Liver (tissue), 8 donors: ENCODE measurements at regions not wholly inside any gene's neighbourhood (a gene's known extent, or its start where the extent isn't known, plus 50 kb on each side); places are given as distances from the start of the nearest gene placed in this dataset.

Experiments used
- DNase-seq: peaks from one replicate; pipeline ENCODE4 v3.0.0-alpha.2; 2017; ENCODE audit warnings: low spot score
- H3K27ac ChIP-seq, 2 donors: one replicate each; pipeline ENCODE4 v1.7.0; 2013; ENCODE audit warnings: inconsistent platforms in 2 of 2, low read length in 2 of 2, control low read depth in 1 of 2, low read depth in 1 of 2, mild to moderate bottlenecking in 1 of 2
- H3K27me3 ChIP-seq, 4 donors: one replicate each; pipeline versions ENCODE4 v1.6.1 to v1.7.0; 2013; ENCODE audit warnings: low read length in 3 of 4, inconsistent platforms in 1 of 4, mild to moderate bottlenecking in 1 of 4, moderate library complexity in 1 of 4; ENCODE audit not compliant: control insufficient read depth in 4 of 4, insufficient read depth in 4 of 4
- H3K36me3 ChIP-seq, 4 donors: one replicate each; pipeline versions ENCODE4 v1.6.1 to v1.7.0; 2013; ENCODE audit warnings: low read length in 3 of 4, mild to moderate bottlenecking in 3 of 4, low read depth in 1 of 4, moderate library complexity in 1 of 4; ENCODE audit not compliant: control insufficient read depth in 4 of 4, insufficient read depth in 3 of 4
- H3K4me1 ChIP-seq, 4 donors: one replicate each; pipeline versions ENCODE4 v1.6.1 to v1.7.0; 2013; ENCODE audit warnings: low read length in 3 of 4, mild to moderate bottlenecking in 3 of 4, moderate library complexity in 1 of 4; ENCODE audit not compliant: control insufficient read depth in 4 of 4, insufficient read depth in 4 of 4
- H3K4me3 ChIP-seq, 3 donors: one replicate each; pipeline versions ENCODE4 v1.6.1 to v1.7.0; 2013; ENCODE audit warnings: low read length in 3 of 3, control low read depth in 1 of 3, low read depth in 1 of 3, mild to moderate bottlenecking in 1 of 3
- H3K9ac ChIP-seq, 2 donors: one replicate each; pipeline ENCODE4 v1.7.0; 2013; ENCODE audit warnings: low read length in 2 of 2, mild to moderate bottlenecking in 2 of 2, moderate library complexity in 2 of 2, control low read depth in 1 of 2, low read depth in 1 of 2
- H3K9me3 ChIP-seq, 4 donors: one replicate each; pipeline versions ENCODE4 v1.6.1 to v1.7.0; 2013; ENCODE audit warnings: low read length in 3 of 4; ENCODE audit not compliant: control insufficient read depth in 4 of 4
- ATF3 ChIP-seq: IDR thresholded peaks from 2 replicates; pipeline ENCODE4 v1.6.1; 2016; ENCODE audit warnings: antibody characterized with exemption
- CTCF ChIP-seq: fragments of 150-350 bp; IDR thresholded peaks from 2 replicates; pipeline ENCODE4 v1.5.1; 2017; ENCODE audit warnings: improper control_type of control experiment, low read depth, low read length; ENCODE audit not compliant: missing input control
- EGR1 ChIP-seq, 2 donors: IDR thresholded peaks; 2 replicates each; pipeline ENCODE4 v1.6.1; 2016 to 2018; ENCODE audit warnings: antibody characterized with exemption in 2 of 2, low read depth in 2 of 2
- FOXA1 ChIP-seq: IDR thresholded peaks from 2 replicates; pipeline ENCODE4 v1.6.1; 2016; ENCODE audit warnings: antibody characterized with exemption
- HNF4A ChIP-seq, 2 donors: conservative IDR thresholded peaks; 2 replicates each; pipeline ENCODE4 v1.6.1; 2016; ENCODE audit warnings: antibody characterized with exemption in 2 of 2, mild to moderate bottlenecking in 2 of 2
- HNF4G ChIP-seq: IDR thresholded peaks from 2 replicates; pipeline ENCODE4 v1.6.1; 2016; ENCODE audit warnings: antibody characterized with exemption
- JUND ChIP-seq, 2 donors: IDR thresholded peaks; 2 replicates each; pipeline ENCODE4 v1.6.1; 2016; ENCODE audit warnings: antibody characterized with exemption in 2 of 2
- MAX ChIP-seq: IDR thresholded peaks from 2 replicates; pipeline ENCODE4 v1.6.1; 2016; ENCODE audit warnings: antibody characterized with exemption
- NR2F2 ChIP-seq: IDR thresholded peaks from 2 replicates; pipeline ENCODE4 v1.6.1; 2016; ENCODE audit warnings: antibody characterized with exemption
- RAD21 ChIP-seq, 2 donors: IDR thresholded peaks; 2 replicates each; pipeline ENCODE4 v1.6.1; 2016; ENCODE audit warnings: antibody characterized with exemption in 2 of 2, mild to moderate bottlenecking in 2 of 2
- REST ChIP-seq: IDR thresholded peaks from 2 replicates; pipeline ENCODE4 v1.6.1; 2016; ENCODE audit warnings: antibody characterized with exemption, mild to moderate bottlenecking
- TAF1 ChIP-seq: conservative IDR thresholded peaks from 2 replicates; pipeline ENCODE4 v1.6.1; 2016; ENCODE audit warnings: antibody characterized with exemption, mild to moderate bottlenecking
- YY1 ChIP-seq: IDR thresholded peaks from 2 replicates; pipeline ENCODE4 v1.6.1; 2016; ENCODE audit warnings: antibody characterized with exemption, mild to moderate bottlenecking
- ZBTB33 ChIP-seq: IDR thresholded peaks from 2 replicates; pipeline ENCODE4 v1.6.1; 2016; ENCODE audit warnings: antibody characterized with exemption
- WGBS: extraction: QIAGEN DNeasy Blood & Tissue Kit; methylation state at CpG from one replicate; pipeline ENCODE4 v1.1.7; 2013; 5-methylcytosine and 5-hydroxymethylcytosine counted together
- donor health status: healthy.
- donor health status: healthy.
- donor health status: healthy.
- donor health status: healthy.
- donor health status: healthy.

GRCh38 chr3:176247191-176247590 lies 950.1 kb downstream of the TBL1XR1 start:
- WGBS = 84% methylated on average over 3 of the region's 3 CpGs
- Histone ChIP-seq H3K9me3 (peaks cover 0 to 1% (median 0%) of the 10 kb centered on the region in 4 donors), H3K4me1 (no peaks in the 10 kb centered on the region), H3K36me3 (no peaks in the 10 kb centered on the region), H3K4me3 (no peak overlapping the region), H3K27me3 (no peaks in the 10 kb centered on the region), H3K27ac (no peak overlapping the region), H3K9ac (no peak overlapping the region)
- TF ChIP-seq MAX (no peak), JUND (IDR thresholded peaks at IDR 0.05) (no peak), FOXA1 (no peak), NR2F2 (no peak), ATF3 (no peak), RAD21 (IDR thresholded peaks at IDR 0.05) (no peak), HNF4A (conservative IDR thresholded peaks at IDR 0.05) (no peak), EGR1 (IDR thresholded peaks at IDR 0.05; ENCODE audit: low read depth in 2 of 2) (no peak), REST (no peak), HNF4G (no peak), CTCF (no peak), YY1 (no peak)
- no peak for DNase-seq

- H3K27ac ChIP-seq = no peak overlapping the region
- no peaks in the 10 kb centered on the region for H3K4me1 ChIP-seq
- H3K36me3 ChIP-seq = no peaks in the 10 kb centered on the region
- H3K9me3 ChIP-seq = no peaks in the 10 kb centered on the region
- no peaks in the 10 kb centered on the region for H3K27me3 ChIP-seq
- H3K4me3 ChIP-seq = no peak overlapping the region
- no peak overlapping the region for H3K9ac ChIP-seq
- no peak for DNase-seq
- TF ChIP-seq ZBTB33 = no peak
- TF ChIP-seq JUND (IDR thresholded peaks at IDR 0.05) = no peak
- no peak for TF ChIP-seq NR2F2
- no peak for TF ChIP-seq FOXA1
- no peak for TF ChIP-seq HNF4G
- no peak for TF ChIP-seq TAF1
- no peak for TF ChIP-seq REST
- TF ChIP-seq YY1 = no peak
- 72% methylated on average over 4 of the region's 4 CpGs for WGBS
These were observed 977.3 kb downstream of the TBL1XR1 start for GRCh38 chr3:176219970-176220369.
